BLaER1 treated with 17β-estradiol and CSF1 and Interleukin-3, amounts not matched to agents 10 nM and 100 nM (cell line): ENCODE measurements at regions not wholly inside any gene's neighbourhood (a gene's known extent, or its start where the extent isn't known, plus 50 kb on each side); places are given as distances from the start of the nearest gene placed in this dataset.

Experiments used
- H3K27ac ChIP-seq, 11 experiments: shearing (Covaris generic); formaldehyde crosslinking; 2 replicates each; pipeline ENCODE4 v1.8.1; 2022
- H3K27me3 ChIP-seq, 11 experiments: shearing (Covaris generic); formaldehyde crosslinking; 2 replicates each; pipeline ENCODE4 v1.8.1; 2022
- H3K36me3 ChIP-seq, 11 experiments: shearing (Covaris generic); formaldehyde crosslinking; 2 replicates each; pipeline ENCODE4 v1.8.1; 2022
- H3K4me1 ChIP-seq, 10 experiments: shearing (Covaris generic); formaldehyde crosslinking; 2 replicates each; pipeline ENCODE4 v1.8.1; 2022
- H3K4me2 ChIP-seq, 11 experiments: shearing (Covaris generic); formaldehyde crosslinking; 2 replicates each; pipeline ENCODE4 v1.8.1; 2022
- H3K4me3 ChIP-seq, 10 experiments: shearing (Covaris generic); formaldehyde crosslinking; 2 replicates each; pipeline ENCODE4 v1.8.1; 2022
- H3K9ac ChIP-seq, 11 experiments: shearing (Covaris generic); formaldehyde crosslinking; 2 replicates each; pipeline ENCODE4 v1.8.1; 2022
- H3K9me3 ChIP-seq, 11 experiments: shearing (Covaris generic); formaldehyde crosslinking; replicated peaks in 1 of 11; 2 replicates each; pipeline ENCODE4 v1.8.1; 2022
- H4K20me1 ChIP-seq, 11 experiments: shearing (Covaris generic); formaldehyde crosslinking; 2 replicates each; pipeline ENCODE4 v1.8.1; 2022
- Cebpa-rat ChIP-seq, 11 experiments: shearing (Covaris generic); IDR thresholded peaks; 2 replicates each; pipeline ENCODE4 v1.8.1; 2022

DNA sequence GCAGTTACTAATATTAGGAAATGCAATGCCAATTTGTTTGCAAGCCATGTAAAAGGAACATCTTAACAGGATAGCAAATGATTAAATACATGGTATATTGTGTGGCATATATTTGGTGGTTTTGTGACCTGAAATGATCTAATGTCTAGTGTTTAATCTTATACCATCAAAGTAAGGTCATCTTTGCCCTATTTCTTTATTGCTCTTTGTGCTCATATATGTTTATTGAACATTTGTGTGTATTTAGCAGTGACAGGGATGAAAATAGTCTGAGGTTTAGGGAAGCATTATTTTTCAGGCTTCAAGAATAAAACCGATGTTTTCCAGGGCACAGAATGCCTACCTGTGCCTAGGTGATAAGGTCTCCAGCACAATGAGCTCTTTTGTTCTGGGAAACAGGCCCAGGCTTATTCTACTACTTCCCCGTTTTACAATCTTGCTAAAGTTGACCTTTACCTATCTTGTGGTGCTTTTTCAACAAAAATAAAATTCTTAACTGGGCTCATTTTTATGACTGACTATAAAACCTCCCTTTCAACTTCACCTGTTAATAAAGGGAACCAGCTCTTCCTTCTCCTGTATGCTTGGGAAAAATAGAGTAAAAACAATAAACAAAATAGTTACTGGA lies 105.6 kb upstream of the ANKH start:
- Histone ChIP-seq H3K9me3 (peaks cover 5 to 34% (median 17%) of the 10 kb centered on the region in 11 experiments; a peak in 18 of 22 replicates), H3K27ac (no peak overlapping the region), H3K9ac (no peak overlapping the region), H3K4me1 (peaks cover 0 to 6% (median 0%) of the 10 kb centered on the region in 10 experiments; a peak in 1 of 20 replicates), H3K4me3 (no peak overlapping the region), H3K4me2 (no peak overlapping the region), H4K20me1 (no peaks in the 10 kb centered on the region), H3K27me3 (no peaks in the 10 kb centered on the region), H3K36me3 (no peaks in the 10 kb centered on the region)
- no peak for TF ChIP-seq Cebpa-rat (IDR thresholded peaks at IDR 0.05)

- Histone ChIP-seq H3K4me2 (no peak overlapping the region), H3K27me3 (no peaks in the 10 kb centered on the region), H3K4me3 (no peak overlapping the region), H3K9ac (no peak overlapping the region), H3K4me1 (peaks cover 0 to 6% (median 0%) of the 10 kb centered on the region in 10 experiments; a peak in 1 of 20 replicates), H3K9me3 (peaks cover under 1 to 28% (median 16%) of the 10 kb centered on the region in 11 experiments; a peak in 17 of 22 replicates), H4K20me1 (no peaks in the 10 kb centered on the region), H3K27ac (no peak overlapping the region), H3K36me3 (no peaks in the 10 kb centered on the region)
- no peak for TF ChIP-seq Cebpa-rat (IDR thresholded peaks at IDR 0.05)
Measured at GRCh38 chr5:14976486-14976885, 104.9 kb upstream of the ANKH start.

GRCh38 chr5:14971873-14972272 lies 100.3 kb upstream of the ANKH start:
- Histone ChIP-seq H3K4me3 (no peak overlapping the region), H3K27me3 (no peaks in the 10 kb centered on the region), H3K9me3 (0 out of 22 replicates have a peak, but pooled peaks cover 0 to 4% (median 0%) of the 10 kb centered on the region in 11 experiments), H4K20me1 (no peaks in the 10 kb centered on the region), H3K4me2 (no peak overlapping the region), H3K4me1 (no peaks in the 10 kb centered on the region), H3K36me3 (no peaks in the 10 kb centered on the region), H3K9ac (no peak overlapping the region), H3K27ac (no peak overlapping the region)
- no peak for TF ChIP-seq Cebpa-rat (IDR thresholded peaks at IDR 0.05)

- Histone ChIP-seq H3K27ac (no peak overlapping the region), H3K27me3 (no peaks in the 10 kb centered on the region), H3K9ac (no peak overlapping the region), H3K4me1 (no peaks in the 10 kb centered on the region), H3K9me3 (0 out of 22 replicates have a peak, but pooled peaks cover 0 to 4% (median 0%) of the 10 kb centered on the region in 11 experiments), H3K36me3 (no peaks in the 10 kb centered on the region), H3K4me3 (no peak overlapping the region), H3K4me2 (no peak overlapping the region), H4K20me1 (no peaks in the 10 kb centered on the region)
- no peak for TF ChIP-seq Cebpa-rat (IDR thresholded peaks at IDR 0.05)
Measured at GRCh38 chr5:14968796-14969195, 97.2 kb upstream of the ANKH start.

- Histone ChIP-seq H3K27ac (no peak overlapping the region), H3K4me1 (no peaks in the 10 kb centered on the region), H3K9ac (no peak overlapping the region), H4K20me1 (no peaks in the 10 kb centered on the region), H3K36me3 (no peaks in the 10 kb centered on the region), H3K4me2 (no peak overlapping the region), H3K9me3 (0 out of 22 replicates have a peak, but pooled peaks cover 0 to 4% (median 0%) of the 10 kb centered on the region in 11 experiments), H3K27me3 (no peaks in the 10 kb centered on the region), H3K4me3 (no peak overlapping the region)
- TF ChIP-seq Cebpa-rat (IDR thresholded peaks at IDR 0.05): no peak
Measured at GRCh38 chr5:14967166-14967565, 95.6 kb upstream of the ANKH start.

- no peaks in the 10 kb centered on the region for H3K36me3 ChIP-seq
- H3K27me3 ChIP-seq: no peaks in the 10 kb centered on the region
- TF ChIP-seq Cebpa-rat (IDR thresholded peaks at IDR 0.05): no peak
Measured at GRCh38 chr5:14965815-14966214, 94.2 kb upstream of the ANKH start.

DNA sequence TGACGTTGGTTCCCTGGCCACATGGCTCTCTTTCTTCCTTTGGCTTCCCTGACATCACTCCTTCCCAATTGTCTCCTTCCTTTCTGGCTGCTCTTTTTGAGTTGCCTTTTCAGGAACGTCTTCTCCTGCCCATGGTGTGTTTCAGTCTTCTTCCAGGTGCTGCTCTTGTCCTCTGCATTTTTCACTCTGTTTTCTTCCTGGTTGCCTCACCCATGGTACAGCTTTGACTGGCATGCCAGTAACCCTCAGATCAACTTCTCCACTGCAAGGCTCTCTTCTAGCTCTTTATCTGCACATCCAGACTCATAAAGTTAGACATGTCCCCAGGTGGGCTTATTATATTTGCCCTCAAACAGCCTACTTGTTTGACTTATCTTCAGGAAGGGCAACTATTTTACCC lies 91.0 kb upstream of the ANKH start:
- H3K9ac ChIP-seq: no peak overlapping the region
- H3K4me3 ChIP-seq: no peak overlapping the region
- H4K20me1 ChIP-seq: no peaks in the 10 kb centered on the region
- TF ChIP-seq Cebpa-rat (IDR thresholded peaks at IDR 0.05): no peak
- H3K4me2 ChIP-seq: no peak overlapping the region
- no peaks in the 10 kb centered on the region for H3K27me3 ChIP-seq
- H3K36me3 ChIP-seq: no peaks in the 10 kb centered on the region
- peaks cover 0 to 14% (median 5%) of the 10 kb centered on the region in 10 experiments; a peak in 9 of 20 replicates for H3K4me1 ChIP-seq
- no peak overlapping the region for H3K27ac ChIP-seq
- peaks cover 0 to 7% (median 0%) of the 10 kb centered on the region in 11 experiments; a peak in 1 of 22 replicates for H3K9me3 ChIP-seq

More at GRCh38 chr5:14965815-14966214, 94.2 kb upstream of the ANKH start:
- Histone ChIP-seq H3K9me3 (no peaks in the 10 kb centered on the region), H3K4me3 (no peak overlapping the region), H3K4me2 (no peak overlapping the region), H4K20me1 (no peaks in the 10 kb centered on the region), H3K9ac (no peak overlapping the region), H3K27ac (no peak overlapping the region), H3K4me1 (no peaks in the 10 kb centered on the region)

GRCh38 chr5:14960120-14960462 lies 88.5 kb upstream of the ANKH start:
- no peaks in the 10 kb centered on the region for H3K36me3 ChIP-seq
- H3K27ac ChIP-seq: no peak overlapping the region
- no peak for TF ChIP-seq Cebpa-rat (IDR thresholded peaks at IDR 0.05)
- H3K9ac ChIP-seq: no peak overlapping the region
- H3K4me1 ChIP-seq: peaks cover 0 to 23% (median 8%) of the 10 kb centered on the region in 10 experiments; a peak in 10 of 20 replicates
- H4K20me1 ChIP-seq: no peaks in the 10 kb centered on the region
- H3K4me3 ChIP-seq: no peak overlapping the region
- no peak overlapping the region for H3K4me2 ChIP-seq
- H3K27me3 ChIP-seq: no peaks in the 10 kb centered on the region
- H3K9me3 ChIP-seq: peaks cover 0 to 7% (median 0%) of the 10 kb centered on the region in 11 experiments; a peak in 1 of 22 replicates

- Histone ChIP-seq H3K36me3 (no peaks in the 10 kb centered on the region), H4K20me1 (no peaks in the 10 kb centered on the region), H3K4me3 (no peak overlapping the region), H3K27me3 (no peaks in the 10 kb centered on the region), H3K4me2 (peak overlapping the region in 1 of 11 experiments; percentile 20; a peak in 1 of 22 replicates), H3K27ac (no peak overlapping the region), H3K9me3 (peaks cover 0 to 7% (median 0%) of the 10 kb centered on the region in 11 experiments; a peak in 1 of 22 replicates), H3K4me1 (peaks cover 0 to 23% (median 8%) of the 10 kb centered on the region in 10 experiments; a peak in 10 of 20 replicates), H3K9ac (no peak overlapping the region)
- TF ChIP-seq Cebpa-rat (IDR thresholded peaks at IDR 0.05): no peak
Measured at GRCh38 chr5:14959399-14960119, 88.0 kb upstream of the ANKH start.
